HG03469 (cell line): ENCODE measurements at regions not wholly inside any gene's neighbourhood (a gene's known extent, or its start where the extent isn't known, plus 50 kb on each side); places are given as distances from the start of the nearest gene placed in this dataset.

ENCODE experiments used
- ATAC-seq: cut with Tn5 transposase; IDR thresholded peaks from one replicate; pipeline ENCODE4 v1.9.1; 2021; ENCODE audit warnings: mild to moderate bottlenecking, moderate library complexity, moderate number of reproducible peaks; ENCODE audit not compliant: unreplicated experiment

DNA sequence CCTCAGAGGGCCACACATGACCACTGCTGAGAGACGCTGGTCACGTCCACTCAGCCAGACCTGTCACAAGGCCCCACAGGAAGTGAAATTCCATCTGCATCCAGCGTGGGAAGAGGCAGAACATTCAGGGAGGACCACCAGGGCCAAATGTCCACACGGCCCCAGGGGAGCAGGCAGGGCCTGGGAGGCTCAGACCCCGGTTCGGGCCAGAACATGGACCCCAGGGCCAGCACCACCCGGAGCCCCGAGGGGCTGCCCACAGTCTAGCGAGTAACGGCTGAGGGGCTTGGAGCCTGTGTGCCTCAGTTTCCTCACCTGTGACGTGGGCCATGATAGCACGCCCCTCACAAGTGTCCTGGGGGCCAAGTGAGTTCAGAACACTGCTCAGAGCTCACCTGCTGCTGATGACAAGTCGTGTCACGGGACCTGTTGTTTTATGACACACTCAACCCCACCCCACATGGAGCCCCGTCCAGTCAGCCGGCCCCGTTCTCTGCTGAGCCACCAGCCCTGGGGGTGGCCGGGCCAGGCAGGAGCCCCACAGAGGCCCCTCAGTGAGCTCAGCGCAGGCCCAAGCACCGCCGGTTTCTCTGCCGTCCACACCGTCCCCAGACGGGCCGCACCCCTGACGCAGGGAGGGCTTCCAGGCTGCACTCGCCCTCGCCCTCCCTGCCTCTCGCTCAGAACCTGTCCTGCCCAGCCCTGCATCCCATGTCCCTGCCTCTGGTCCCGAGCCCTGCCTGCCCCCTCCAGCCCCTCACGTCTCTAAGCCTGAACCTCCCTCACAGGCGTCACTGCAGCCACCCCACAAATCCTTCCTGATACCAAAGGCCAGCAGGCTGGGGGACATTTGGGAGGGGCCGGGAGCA is 79.5 kb upstream of the GALNT9 start:
- no peak for ATAC-seq

DNA sequence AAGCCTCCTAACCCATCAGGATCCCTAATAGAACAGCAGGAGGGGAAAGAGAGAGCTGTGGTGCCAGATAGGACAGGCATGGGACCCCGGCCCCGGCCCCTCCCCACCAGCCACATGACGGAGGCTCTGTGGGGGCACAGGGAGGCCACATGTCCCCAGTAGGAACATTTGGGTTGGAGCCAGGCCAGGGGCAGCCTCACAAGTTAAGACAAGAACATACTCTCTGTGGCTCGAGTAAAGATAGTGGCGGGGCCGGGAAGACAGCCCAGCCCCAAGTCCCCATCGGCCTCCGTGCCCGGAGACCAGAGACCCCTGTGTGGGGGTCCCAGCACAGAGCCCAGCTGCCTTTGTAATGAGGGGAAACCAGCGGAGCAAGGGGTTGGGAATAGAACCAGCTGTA is 78.6 kb upstream of the GALNT9 start:
- ATAC-seq = no peak

DNA sequence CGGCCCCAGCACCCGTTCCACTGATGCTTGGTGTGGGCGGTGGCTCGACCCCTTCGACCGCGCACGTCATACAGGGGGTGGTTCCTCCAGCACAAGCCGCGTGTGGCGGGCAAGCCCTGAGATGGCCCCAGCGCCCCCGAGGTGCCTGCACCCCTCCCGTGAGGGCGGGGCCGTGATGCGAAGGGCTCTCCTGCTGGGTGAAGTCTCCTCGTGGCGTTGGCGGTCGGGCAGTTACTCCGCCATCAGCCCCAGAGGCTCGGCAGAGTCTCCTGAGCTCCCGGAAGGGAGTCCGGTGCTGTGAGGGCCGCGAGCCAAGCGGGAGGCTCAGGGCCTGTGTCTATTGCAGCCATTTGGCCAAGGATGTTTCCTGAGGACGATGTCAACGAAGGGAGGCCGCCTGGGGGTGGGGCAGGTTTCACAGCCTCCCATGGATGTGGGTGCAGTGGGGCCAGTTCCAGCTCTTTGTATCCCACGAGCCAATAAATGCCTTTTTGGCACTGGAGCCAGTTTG is 78.1 kb upstream of the GALNT9 start:
- ATAC-seq = no peak

DNA sequence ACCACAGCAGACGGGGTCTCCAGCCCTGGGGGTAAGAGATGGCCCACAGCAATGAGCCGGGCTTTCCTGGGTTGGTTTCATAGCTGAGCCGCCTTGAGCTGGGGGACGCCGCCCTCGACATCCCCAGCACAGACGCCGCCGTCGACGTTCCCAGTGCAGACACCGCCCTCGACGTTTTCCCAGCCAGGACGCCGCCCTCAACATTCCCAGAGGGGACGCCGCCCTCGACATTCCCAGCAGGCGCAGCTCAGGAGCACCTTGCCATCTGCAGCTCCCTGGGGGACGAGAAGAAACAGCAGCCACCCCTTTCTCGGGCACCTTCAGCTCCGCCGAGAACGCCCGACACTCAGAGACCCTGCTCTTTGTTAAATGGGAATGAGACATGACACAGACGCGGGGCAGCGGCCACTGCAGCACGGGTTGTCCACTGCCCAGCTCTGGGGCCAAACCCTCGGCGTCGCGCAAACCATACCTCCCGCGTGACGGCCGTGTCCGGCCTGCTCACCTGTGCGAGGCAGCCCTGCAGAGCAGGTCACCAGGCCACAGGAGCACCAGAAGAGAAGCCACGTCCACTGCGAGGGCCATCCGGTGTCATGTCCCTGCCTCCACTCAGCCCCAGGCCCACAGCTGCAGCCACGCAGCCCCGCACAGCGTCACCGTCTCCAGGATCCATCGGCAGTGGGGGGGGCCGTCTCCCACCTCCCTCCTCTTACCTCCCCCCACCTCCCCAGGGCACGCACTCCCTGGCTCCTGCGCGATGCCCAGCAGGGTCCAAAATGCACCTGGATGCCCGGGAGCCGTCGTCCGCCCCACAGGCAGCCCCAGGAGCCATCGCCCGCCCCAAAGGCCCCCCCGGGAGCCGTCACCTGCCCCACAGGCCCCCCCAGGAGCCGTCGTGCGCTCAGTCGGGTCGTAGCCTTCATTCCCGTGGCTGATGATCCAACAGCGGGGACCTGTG is 77.4 kb upstream of the GALNT9 start:
- no peak for ATAC-seq

DNA sequence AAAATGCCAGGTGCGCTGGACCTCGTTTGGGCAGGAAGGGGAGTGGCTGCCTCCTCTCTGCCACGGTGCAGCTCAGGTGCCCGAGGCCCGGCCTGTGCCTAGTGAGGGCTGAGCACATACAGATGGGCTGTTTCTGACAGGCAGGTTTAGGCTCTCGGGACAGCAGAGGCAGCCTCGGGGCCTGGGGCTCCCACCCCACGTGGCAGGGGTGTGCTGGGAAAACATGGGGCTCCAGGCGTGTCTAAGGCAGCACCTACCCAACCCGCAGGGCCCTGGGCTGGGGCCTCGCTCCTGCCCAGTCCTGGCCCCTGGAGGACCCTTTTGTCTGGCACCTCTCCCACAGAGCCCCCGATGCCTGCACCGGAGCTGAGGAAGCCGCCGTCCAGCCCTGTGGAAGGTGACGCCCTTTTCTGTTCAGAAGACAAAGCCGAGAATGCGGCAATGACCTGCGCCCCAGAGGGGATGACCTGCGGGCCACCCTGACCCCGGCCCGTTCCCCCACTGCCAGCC is 76.4 kb upstream of the GALNT9 start:
- ATAC-seq = no peak

DNA sequence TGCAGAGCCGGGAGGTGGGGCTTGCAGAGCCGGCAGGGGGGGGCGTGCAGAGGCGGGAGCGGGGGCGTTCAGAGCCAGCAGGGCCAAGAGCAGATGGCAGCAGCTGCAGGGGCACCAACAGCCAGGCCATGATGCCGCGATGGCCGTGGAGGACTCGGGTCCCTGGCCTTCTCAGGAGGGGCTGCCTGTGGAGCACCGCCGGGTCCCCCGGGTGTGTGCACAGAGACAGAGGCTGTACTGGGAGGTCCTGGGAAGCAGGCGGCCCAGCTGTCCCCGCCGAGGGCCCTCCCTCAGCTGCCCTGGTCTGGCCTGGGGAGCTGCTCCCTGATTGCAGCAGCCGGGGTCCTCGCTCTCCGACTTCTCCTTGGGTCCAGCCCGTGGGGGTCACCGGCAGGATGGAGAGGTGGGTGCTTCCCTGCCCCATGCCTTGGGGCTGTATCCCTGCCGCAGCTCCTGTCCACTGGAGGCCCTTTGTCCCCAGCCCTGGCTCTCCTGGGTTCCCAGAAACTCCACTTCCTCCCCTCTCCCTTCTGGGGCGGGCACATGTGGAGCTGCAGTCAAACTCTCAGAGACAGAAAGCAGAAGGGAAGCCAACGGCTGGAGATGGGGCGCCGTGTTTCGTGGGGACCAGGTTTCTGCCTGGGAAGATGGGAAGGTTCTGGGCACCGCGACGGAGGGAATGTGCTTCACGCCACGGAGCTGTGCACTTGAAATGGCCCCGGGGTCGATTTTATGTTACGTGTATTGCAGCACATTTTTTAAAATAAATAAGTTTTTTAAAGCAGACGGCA is 75.8 kb upstream of the GALNT9 start:
- ATAC-seq = no peak

DNA sequence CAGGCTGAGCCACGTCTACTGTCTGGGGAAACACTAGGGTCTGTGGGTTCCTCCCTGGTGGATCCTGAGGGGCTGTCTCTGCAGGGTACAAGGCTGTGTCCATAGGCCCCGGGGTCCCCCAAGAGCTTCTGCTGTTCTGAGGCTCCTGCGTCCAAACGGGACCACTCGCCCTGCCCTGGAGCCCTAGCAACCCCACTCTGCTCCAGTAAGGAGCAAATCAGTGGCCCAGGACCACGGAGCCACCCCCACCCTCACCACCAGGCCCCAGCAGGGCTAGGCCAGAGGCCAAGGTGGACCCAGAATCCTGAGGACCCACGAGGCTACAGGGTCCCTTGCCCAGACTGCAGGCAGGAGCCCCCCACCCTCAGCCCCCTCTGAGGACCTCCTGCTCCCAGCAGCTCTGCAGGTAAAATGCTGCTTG is 75.1 kb upstream of the GALNT9 start:
- ATAC-seq = no peak

DNA sequence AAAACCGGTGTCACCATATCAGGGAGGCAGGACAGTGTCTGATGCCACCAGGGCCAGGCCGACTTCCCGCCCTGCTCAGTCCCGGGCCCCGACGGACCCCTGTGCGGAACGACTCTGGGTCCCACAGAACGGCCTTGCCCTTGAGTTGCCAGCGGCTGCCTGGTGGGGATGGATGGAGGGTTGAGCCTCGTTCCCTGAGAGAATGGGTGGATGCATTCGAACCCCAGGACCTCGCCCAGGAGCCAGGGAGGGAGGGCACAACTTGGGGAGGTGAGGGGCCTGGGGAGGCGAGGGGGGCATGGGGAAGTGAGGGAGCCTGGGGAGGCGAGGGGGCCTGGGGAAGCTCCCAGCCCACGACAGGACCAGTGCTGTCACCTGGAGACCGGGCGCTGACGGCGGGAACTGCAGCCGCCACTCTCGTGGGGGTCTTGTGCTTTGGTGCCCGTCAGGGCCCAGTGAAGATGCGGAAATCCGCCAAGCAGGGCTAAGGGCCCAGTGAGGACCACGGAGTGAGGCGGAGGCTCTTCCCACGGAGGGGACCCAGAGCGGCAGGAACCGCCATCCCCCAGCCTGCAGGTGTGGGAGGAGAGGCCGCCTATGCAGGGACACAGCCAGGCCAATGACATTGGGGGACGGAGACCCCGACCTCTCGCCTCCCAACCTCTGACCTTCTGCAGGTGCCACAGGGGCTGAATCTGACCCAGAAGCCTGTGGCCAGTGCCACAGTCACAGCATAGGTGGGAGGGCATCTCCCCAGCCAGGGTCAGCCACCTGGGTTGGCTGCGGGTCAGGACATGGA is 74.4 kb upstream of the GALNT9 start:
- no peak for ATAC-seq

DNA sequence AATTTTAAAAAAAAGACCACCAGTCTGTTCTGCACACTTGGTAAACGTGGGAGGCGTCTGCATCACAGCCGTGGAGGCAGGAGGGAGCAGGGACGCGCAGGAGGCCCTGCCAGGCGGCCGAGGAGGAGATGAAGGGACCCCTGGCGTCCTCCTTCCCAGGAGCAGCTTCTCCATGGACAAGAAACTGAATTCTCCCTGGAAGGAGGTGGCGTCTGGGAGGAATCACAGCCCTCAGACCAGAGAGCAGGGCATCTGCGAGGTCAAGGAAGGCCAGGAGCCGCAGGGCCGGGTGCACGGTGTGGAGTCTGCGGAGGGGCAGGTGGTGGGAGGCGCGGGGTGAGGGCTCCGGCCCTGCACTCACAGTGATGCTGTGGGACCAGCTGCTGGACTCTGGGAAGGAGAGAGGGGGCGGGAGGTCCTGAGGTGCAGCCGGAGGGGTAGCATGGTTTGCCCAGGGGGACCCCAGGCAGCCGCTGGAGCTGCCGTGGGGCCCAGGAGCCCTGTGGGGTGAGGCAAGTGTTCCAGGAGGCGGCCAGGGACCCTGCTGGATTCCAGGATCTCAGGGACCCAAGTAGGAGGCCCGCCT is 73.5 kb upstream of the GALNT9 start:
- ATAC-seq = no peak

DNA sequence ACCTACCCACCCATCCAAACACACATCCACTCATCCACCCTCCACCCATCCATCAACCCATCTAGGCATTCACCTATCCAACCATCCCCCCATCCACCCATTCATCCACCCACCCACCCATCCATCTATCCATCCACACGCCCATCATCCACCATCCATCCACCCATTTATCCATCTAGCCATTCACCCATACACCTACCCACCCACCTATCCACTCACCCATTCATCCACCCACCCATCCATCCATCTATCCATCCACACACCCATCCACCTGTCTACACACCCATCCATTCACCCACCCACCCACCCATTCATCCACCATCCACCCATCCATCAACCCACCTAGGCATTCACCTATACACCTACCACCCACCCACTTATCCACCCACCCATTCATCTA is 72.6 kb upstream of the GALNT9 start:
- ATAC-seq = no peak

DNA sequence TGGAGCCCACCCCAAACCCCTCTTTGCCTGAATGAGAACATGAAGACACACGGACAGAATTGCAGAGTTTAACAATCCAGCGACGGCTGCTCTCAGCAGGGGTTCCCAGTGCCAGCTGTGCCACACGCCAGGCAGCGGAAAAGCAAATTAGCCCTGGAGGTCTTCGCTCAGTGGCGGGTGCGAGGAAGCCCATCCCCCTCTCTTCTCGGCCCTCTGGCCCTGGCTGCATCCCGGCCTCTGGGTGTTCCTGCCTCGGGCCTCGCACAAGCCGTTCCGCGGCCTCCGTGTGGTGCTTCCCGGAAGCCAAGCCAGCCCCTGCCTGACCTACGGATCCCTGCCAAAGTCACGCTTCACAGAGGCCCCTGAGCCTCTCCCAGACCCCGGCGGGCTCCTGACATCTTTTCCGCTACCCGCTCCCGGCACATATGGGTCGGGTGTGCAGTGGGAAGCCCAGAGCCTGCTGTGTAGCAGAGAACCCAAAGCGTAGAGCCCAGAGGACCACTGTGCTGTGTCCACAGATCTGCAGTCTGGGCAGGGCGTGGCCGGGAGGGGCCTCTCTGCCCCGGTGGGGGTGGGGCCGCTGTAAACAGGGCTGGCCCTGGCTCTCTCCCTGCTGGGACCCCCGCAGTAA is 70.7 kb upstream of the GALNT9 start:
- no peak for ATAC-seq

DNA sequence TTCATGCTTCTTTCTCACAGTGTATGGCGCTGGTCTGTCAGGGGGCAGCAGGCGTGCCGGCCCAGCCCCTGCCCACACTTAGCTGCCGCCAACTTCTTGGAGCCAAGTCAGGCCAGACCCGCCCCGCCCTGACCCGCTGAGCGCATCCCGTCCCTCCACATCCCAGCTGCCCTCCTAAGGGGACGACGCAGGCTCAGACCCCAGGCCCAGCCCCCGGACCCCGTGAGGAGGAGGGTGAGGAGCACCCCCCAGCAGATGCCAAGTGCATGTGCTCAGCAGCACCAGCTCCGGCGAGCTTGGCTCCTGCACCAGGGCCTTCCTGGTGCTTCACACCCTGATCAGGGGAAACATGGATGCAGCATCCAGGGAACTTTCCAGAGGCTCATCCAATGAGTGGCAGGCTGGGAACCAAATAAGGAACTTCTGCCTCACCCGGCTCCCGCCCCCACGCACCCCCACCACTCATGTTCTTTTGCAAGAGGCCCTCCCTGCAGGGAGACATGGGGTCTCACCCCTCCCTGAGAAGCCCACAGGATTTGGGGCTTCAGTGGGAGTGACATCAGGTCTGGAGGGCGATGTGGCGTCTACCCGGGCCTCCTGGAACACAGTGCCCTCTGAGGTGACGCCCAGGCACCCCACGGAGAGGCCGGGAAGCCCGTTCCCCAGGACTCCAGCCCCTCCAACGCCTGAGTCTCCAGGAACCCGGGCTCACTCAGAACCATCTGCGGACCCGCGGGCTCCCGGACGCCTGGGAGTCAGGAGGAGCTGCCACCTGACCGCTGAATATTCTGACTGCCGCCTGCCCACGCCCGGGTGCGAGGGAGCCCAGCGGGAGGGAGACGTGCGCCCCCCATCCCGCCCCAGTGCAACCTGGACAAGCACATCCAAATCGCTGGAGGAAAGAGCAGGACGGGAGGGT is 70.0 kb upstream of the GALNT9 start:
- ATAC-seq = no peak

DNA sequence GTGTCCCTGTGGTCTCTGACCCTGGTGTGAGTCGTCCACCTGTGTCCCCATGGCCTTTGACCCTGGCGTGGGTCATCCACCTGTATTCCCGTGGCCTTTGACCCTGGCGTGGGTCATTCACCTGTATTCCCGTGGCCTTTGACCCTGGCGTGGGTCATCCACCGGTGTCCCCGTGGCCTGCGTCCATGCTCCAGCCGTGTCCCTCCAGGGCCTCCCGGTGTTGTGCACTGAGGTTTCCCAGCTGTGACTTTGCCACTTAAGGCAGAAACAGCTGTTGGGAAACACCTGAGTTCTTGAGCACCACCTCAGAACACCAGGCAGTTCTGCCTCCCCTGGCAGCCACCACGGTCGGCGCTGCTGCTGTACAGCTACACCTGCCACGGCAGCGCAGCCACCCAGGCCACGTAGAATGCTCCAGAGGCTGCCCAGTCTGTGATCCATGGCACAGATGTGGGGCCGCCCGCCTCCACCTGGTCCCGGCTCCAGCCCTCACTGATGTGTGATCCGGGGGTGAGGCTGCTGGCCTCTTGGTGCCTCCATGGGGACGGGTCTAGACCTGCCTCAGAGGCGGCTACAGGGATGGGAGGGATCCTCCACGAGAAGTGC is 69.1 kb upstream of the GALNT9 start:
- no peak for ATAC-seq

DNA sequence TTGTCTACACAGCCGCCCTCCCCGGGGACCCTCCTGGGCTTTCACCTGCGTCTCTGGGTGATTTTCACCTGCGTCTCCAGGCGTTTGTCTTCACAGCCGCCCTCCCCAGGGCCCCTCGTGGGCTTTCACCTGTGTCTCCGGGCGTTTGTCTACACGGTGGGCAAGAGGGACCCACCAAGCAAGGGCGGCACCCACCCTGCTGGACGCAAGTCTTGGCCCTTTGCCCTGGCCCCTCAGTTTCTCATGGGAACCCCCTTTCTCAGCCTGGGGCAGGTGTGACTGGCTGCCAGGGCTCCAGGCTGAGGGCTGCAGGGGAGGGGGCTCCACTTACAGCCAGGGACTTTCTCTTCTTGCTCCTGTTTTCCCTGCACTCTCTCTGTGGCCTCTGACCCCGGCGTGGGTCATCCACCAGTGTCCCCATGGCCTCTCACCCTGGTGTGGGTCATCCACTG is 68.6 kb upstream of the GALNT9 start:
- no peak for ATAC-seq

DNA sequence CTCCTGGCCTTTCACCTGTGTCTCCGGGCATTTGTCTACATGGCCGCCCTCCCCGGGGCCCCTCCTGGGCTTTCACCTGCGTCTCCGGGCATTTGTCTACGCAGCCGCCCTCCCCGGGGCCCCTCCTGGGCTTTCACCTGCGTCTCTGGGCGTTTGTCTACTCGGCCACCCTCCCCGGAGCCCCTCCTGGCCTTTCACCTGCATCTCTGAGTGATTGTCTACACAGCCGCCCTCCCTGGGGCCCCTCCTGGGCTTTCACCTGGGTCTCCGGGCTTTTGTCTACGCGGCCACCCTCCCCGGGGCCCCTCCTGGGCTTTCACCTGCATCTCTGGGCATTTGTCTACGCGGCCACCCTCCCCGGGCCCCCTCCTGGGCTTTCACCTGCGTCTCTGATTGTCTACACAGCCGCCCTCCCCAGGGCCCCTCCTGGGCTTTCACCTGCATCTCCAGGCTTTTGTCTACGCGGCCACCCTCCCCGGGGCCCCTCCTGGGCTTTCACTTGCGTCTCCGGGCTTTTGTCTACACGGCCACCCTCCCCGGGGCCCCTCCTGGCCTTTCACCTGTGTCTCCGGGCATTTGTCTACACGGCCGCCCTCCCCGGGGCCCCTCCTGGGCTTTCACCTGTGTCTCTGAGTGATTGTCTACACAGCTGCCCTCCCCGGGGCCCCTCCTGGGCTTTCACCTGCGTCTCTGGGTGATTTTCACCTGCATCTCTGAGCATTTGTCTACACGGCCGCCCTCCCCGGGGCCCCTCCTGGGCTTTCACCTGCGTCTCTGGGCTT is 68.0 kb upstream of the GALNT9 start:
- no peak for ATAC-seq

DNA sequence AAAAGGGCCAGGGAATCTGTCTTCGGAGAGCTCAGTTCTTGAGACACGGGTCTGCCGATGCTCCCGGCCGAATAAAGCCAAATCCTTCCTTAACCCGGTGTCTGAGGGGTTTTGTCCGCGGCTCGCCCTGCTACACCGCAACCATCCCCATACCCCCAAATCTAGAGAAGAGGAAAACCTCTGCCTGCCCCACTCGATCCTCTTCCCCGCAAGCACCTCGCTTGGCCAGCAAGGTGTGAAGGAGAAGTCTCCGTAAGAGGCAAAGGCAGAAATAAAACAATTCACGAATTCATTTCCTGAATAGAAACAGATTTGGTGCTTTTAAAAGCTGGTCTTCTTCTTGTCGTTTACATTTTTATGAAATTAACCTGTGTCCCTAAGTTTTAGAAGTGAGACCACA is 67.3 kb upstream of the GALNT9 start:
- no peak for ATAC-seq

DNA sequence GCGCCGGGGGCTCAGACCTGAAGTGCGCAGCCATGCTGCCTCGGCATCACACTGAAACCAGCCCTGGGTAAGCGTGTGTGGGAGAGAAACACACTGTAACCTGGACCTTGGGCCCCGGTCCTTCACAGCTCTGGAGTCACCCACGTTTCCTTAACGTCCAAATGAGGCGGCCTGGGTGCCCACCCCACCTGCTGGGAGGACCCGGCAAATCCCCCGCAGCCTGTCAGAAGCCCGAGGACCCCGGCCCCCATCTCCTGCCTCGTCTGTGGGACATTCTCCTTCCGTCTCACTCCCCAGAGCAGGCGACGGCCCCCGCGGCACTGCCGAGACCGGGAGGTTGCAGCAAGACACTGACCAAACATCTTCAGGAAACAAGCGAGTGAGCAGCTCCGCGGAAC is 66.5 kb upstream of the GALNT9 start:
- ATAC-seq = no peak
